GM12892 (cell line): ENCODE measurements at regions not wholly inside any gene's neighbourhood (a gene's known extent, or its start where the extent isn't known, plus 50 kb on each side); places are given as distances from the start of the nearest gene placed in this dataset.

ENCODE experiments used
- POLR2A ChIP-seq: IDR thresholded peaks from 2 replicates; pipeline ENCODE4 v1.6.1; 2011; ENCODE audit warnings: low read depth, low read length, control low read depth
- TAF1 ChIP-seq: IDR thresholded peaks from 2 replicates; pipeline ENCODE4 v1.6.1; 2011; ENCODE audit warnings: low read depth, mild to moderate bottlenecking, control low read depth, low read length, borderline replicate concordance

GRCh38 chr15:99440551-99441443 lies 125.0 kb upstream of the MEF2A start:
- TF ChIP-seq POLR2A, result no peak
- TF ChIP-seq TAF1, result no peak
